GM12892 (cell line): ENCODE measurements at regions not wholly inside any gene's neighbourhood (a gene's known extent, or its start where the extent isn't known, plus 50 kb on each side); places are given as distances from the start of the nearest gene placed in this dataset.

ENCODE experiments used
- POLR2A ChIP-seq: IDR thresholded peaks from 2 replicates; pipeline ENCODE4 v1.6.1; 2011; ENCODE audit warnings: low read depth, low read length, control low read depth
- POLR2AphosphoS5 ChIP-seq: IDR thresholded peaks from 2 replicates; pipeline ENCODE4 v1.6.1; 2011; ENCODE audit warnings: low read depth, low read length, control low read depth
- TAF1 ChIP-seq: IDR thresholded peaks from 2 replicates; pipeline ENCODE4 v1.6.1; 2011; ENCODE audit warnings: low read depth, mild to moderate bottlenecking, control low read depth, low read length, borderline replicate concordance

- TF ChIP-seq POLR2A (no peak), TAF1 (no peak), POLR2AphosphoS5 (no peak)
Measured at GRCh38 chr20:4563031-4563430, 123.2 kb upstream of the PRNP start.
